SU-DHL-6 (cell line): ENCODE measurements at regions not wholly inside any gene's neighbourhood (a gene's known extent, or its start where the extent isn't known, plus 50 kb on each side); places are given as distances from the start of the nearest gene placed in this dataset.

ENCODE experiments used
- H2AFZ ChIP-seq: fragments of 200-600 bp; sonication (generic); 2 replicates; pipeline ENCODE4 v1.6.1; 2014; ENCODE audit warnings: low read depth, mild to moderate bottlenecking, moderate library complexity, mixed read lengths, antibody characterized with exemption, low read length; ENCODE audit not compliant: severe bottlenecking
- H3F3A ChIP-seq: fragments of 200-600 bp; shearing (Covaris generic); 2 replicates; pipeline ENCODE4 v1.6.0; 2016; ENCODE audit warnings: antibody characterized with exemption, mild to moderate bottlenecking; ENCODE audit not compliant: insufficient read depth
- H3K27ac ChIP-seq: fragments of 200-600 bp; sonication (generic); 2 replicates; pipeline ENCODE4 v1.5.1; 2016; ENCODE audit warnings: low read depth, mild to moderate bottlenecking, low read length, moderate library complexity, mixed read lengths
- H3K27me3 ChIP-seq: fragments of 200-600 bp; sonication (generic), shearing (Covaris generic); 2 replicates; pipeline ENCODE4 v1.6.0; 2014; ENCODE audit warnings: mild to moderate bottlenecking, low read length
- H3K36me3 ChIP-seq: fragments of 200-600 bp; sonication (generic); 2 replicates; pipeline ENCODE4 v1.6.1; 2014; ENCODE audit warnings: mild to moderate bottlenecking, low read length, mixed read lengths
- H3K4me2 ChIP-seq: fragments of 300-600, 200-600 bp; shearing (Covaris generic), sonication (generic); 2 replicates; pipeline ENCODE4 v1.6.0; 2014; ENCODE audit warnings: low read length, low read depth, mild to moderate bottlenecking; ENCODE audit not compliant: poor library complexity, severe bottlenecking
- H3K4me3 ChIP-seq: fragments of 200-600 bp; sonication (generic); 2 replicates; pipeline ENCODE4 v1.5.1; 2014; ENCODE audit warnings: antibody characterized with exemption, low read length, mild to moderate bottlenecking, mixed read lengths; ENCODE audit not compliant: insufficient read depth, poor library complexity, severe bottlenecking
- H3K79me2 ChIP-seq: fragments of 200-600 bp; sonication (generic); 2 replicates; pipeline ENCODE4 v1.6.1; 2014; ENCODE audit warnings: mild to moderate bottlenecking, low read length, moderate library complexity; ENCODE audit not compliant: insufficient read depth
- H3K9ac ChIP-seq: fragments of 200-600 bp; sonication (generic); 2 replicates; pipeline ENCODE4 v1.7.0; 2014; ENCODE audit warnings: mild to moderate bottlenecking, low read length
- H3K9me2 ChIP-seq: fragments of 200-600 bp; sonication (generic); replicated peaks from 2 replicates; pipeline ENCODE4 v1.6.1; 2014; ENCODE audit warnings: low read length; ENCODE audit not compliant: insufficient read depth
- H3K9me3 ChIP-seq: fragments of 200-600 bp; sonication (generic); 2 replicates; pipeline ENCODE4 v1.6.1; 2014; ENCODE audit warnings: low read length, mixed read lengths; ENCODE audit not compliant: insufficient read depth
- H4K20me1 ChIP-seq: fragments of 200-600 bp; sonication (generic); 2 replicates; pipeline ENCODE4 v1.6.1; 2014; ENCODE audit warnings: low read depth, mild to moderate bottlenecking, antibody characterized with exemption, low read length, moderate library complexity, mixed read lengths
- CTCF ChIP-seq: fragments of 200-600 bp; sonication (generic); IDR thresholded peaks from one replicate; pipeline ENCODE4 v1.5.1; 2017; ENCODE audit warnings: antibody characterized with exemption, mild to moderate bottlenecking, low read length, moderate library complexity; ENCODE audit not compliant: insufficient read depth, poor library complexity, severe bottlenecking
- EZH2phosphoT487 ChIP-seq: fragments of 200-600 bp; sonication (generic), shearing (Covaris generic); conservative IDR thresholded peaks from 2 replicates; pipeline ENCODE4 v1.6.1; 2018; ENCODE audit warnings: mild to moderate bottlenecking, antibody characterized with exemption, low read length, moderate library complexity, mixed read lengths

- Histone ChIP-seq H3K9ac (no peak overlapping the region), H3K27ac (no peak overlapping the region), H3K36me3 (no peaks in the 10 kb centered on the region), H3F3A (no peaks in the 10 kb centered on the region), H4K20me1 (no peaks in the 10 kb centered on the region), H3K4me3 (no peak overlapping the region), H3K79me2 (no peaks in the 10 kb centered on the region), H3K9me3 (no peaks in the 10 kb centered on the region), H2AFZ (no peak overlapping the region), H3K9me2 (no peaks in the 10 kb centered on the region), H3K27me3 (no peaks in the 10 kb centered on the region), H3K4me2 (no peak overlapping the region)
- TF ChIP-seq CTCF (no peak), EZH2phosphoT487 (no peak)
Observed at GRCh38 chr2:145841973-145842372, 1322.1 kb upstream of the ZEB2 start.

GRCh38 chr2:145836986-145837385 lies 1317.1 kb upstream of the ZEB2 start:
- H3K79me2 ChIP-seq, result no peaks in the 10 kb centered on the region
- no peaks in the 10 kb centered on the region for H3K9me3 ChIP-seq
- TF ChIP-seq EZH2phosphoT487 (no peak), CTCF (no peak)

DNA sequence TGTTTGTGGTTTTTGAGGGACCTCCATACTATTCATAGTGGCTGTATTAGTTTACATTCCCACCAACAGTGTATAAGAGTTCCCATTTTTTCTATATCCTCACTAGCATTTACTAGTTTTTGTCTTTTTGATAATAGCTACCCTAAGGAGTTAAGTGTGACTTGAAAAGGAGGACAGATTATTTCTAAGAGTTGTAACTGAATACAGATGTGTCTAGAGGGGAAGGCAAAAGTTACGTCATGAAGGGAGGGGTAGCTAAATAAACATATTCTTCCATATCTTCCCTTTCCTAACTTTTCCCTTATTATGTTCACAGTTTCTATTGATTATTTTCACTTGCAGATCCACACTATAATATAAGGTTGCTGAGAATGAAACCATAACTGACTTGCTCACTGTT lies 1315.7 kb upstream of the ZEB2 start:
- H4K20me1 ChIP-seq, result no peaks in the 10 kb centered on the region; the same call in 1 of the 2 replicates
- H2AFZ ChIP-seq, result no peak overlapping the region
- H3F3A ChIP-seq, result no peaks in the 10 kb centered on the region
- no peaks in the 10 kb centered on the region for H3K9me2 ChIP-seq
- H3K27me3 ChIP-seq, result no peaks in the 10 kb centered on the region
- TF ChIP-seq EZH2phosphoT487 (no peak), CTCF (no peak)
- H3K9ac ChIP-seq, result no peak overlapping the region
- H3K36me3 ChIP-seq, result no peaks in the 10 kb centered on the region
- H3K4me3 ChIP-seq, result no peak overlapping the region
- H3K9me3 ChIP-seq, result no peaks in the 10 kb centered on the region
- H3K27ac ChIP-seq, result no peak overlapping the region
- no peak overlapping the region for H3K4me2 ChIP-seq
- H3K79me2 ChIP-seq, result no peaks in the 10 kb centered on the region

More at GRCh38 chr2:145836986-145837385, 1317.1 kb upstream of the ZEB2 start:
- Histone ChIP-seq H3K9me2 (no peaks in the 10 kb centered on the region), H2AFZ (no peak overlapping the region), H3F3A (no peaks in the 10 kb centered on the region), H4K20me1 (no peaks in the 10 kb centered on the region; the same call in 1 of the 2 replicates), H3K27me3 (no peaks in the 10 kb centered on the region), H3K9ac (no peak overlapping the region), H3K4me2 (no peak overlapping the region), H3K36me3 (no peaks in the 10 kb centered on the region), H3K4me3 (no peak overlapping the region), H3K27ac (no peak overlapping the region)
